ENCODE measurements at regions not wholly inside any gene's neighbourhood (a gene's known extent, or its start where the extent isn't known, plus 50 kb on each side); places are given as distances from the start of the nearest gene placed in this dataset.

DNA sequence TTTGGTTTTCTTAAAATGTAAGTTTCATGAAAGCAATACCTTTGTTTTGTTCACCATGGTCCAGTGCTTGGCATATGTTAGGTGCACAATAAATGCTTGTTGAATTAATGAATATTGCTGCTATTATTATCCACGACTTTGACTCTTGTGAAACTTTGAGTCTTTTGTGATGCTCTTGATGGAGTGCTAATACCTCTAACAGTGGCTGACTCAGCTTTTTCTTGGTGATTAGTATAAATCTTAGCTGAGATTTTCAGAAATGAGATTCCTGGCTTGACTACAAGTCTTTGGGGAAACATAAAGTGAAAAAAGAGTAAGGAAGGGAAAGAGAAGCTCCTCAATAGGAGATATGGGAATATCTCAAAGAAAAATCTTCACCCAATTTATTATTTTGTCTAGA, 375.2 kb upstream of the RPS6KA3 start:
- Histone ChIP-seq H3K79me2 (ENCODE audit: low read length) (no peaks in the 10 kb centered on the region), H3K9me2 (replicated peaks; ENCODE audit: low read length) (no peaks in the 10 kb centered on the region), H3F3A (ENCODE audit: low read length, unreplicated experiment) (no peaks in the 10 kb centered on the region), H3K4me1 (ENCODE audit: insufficient read depth, low read length) (no peaks in the 10 kb centered on the region), H3K36me3 (ENCODE audit: low read depth, low read length) (no peaks in the 10 kb centered on the region), H3K27me3 (ENCODE audit: low read length) (no peaks in the 10 kb centered on the region), H3K4me2 (ENCODE audit: low read length) (no peak overlapping the region), H4K20me1 (ENCODE audit: low read length) (no peaks in the 10 kb centered on the region), H3K9me3 (ENCODE audit: low read length) (no peaks in the 10 kb centered on the region), H3K4me3 (ENCODE audit: low read length) (no peak overlapping the region), H3K9ac (ENCODE audit: low read length) (no peak overlapping the region), H2AFZ (ENCODE audit: low read length) (no peak overlapping the region), H3K27ac (ENCODE audit: low read length) (no peak overlapping the region)
- ChIA-PET CTCF (no interaction called here), POLR2A (ENCODE audit: unreplicated experiment) (no interaction called here)
- BruUV-seq (replicated peaks): no TSS peak
- intact Hi-C loops (cut with micrococcal nuclease): no loop called here
- DNase-seq (no peak), ATAC-seq (no peak)
- TF ChIP-seq, protein P1, sequence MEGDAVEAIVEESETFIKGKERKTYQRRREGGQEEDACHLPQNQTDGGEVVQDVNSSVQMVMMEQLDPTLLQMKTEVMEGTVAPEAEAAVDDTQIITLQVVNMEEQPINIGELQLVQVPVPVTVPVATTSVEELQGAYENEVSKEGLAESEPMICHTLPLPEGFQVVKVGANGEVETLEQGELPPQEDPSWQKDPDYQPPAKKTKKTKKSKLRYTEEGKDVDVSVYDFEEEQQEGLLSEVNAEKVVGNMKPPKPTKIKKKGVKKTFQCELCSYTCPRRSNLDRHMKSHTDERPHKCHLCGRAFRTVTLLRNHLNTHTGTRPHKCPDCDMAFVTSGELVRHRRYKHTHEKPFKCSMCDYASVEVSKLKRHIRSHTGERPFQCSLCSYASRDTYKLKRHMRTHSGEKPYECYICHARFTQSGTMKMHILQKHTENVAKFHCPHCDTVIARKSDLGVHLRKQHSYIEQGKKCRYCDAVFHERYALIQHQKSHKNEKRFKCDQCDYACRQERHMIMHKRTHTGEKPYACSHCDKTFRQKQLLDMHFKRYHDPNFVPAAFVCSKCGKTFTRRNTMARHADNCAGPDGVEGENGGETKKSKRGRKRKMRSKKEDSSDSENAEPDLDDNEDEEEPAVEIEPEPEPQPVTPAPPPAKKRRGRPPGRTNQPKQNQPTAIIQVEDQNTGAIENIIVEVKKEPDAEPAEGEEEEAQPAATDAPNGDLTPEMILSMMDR (conservative IDR thresholded peaks at IDR 0.05; ENCODE audit: low read depth, low read length): no peak
- TF ChIP-seq EZH2 (IDR thresholded peaks at IDR 0.05; ENCODE audit: low read length, unreplicated experiment) (no peak), EZH2phosphoT487 (IDR thresholded peaks at IDR 0.05; ENCODE audit: borderline replicate concordance, low read length) (no peak)

DNA sequence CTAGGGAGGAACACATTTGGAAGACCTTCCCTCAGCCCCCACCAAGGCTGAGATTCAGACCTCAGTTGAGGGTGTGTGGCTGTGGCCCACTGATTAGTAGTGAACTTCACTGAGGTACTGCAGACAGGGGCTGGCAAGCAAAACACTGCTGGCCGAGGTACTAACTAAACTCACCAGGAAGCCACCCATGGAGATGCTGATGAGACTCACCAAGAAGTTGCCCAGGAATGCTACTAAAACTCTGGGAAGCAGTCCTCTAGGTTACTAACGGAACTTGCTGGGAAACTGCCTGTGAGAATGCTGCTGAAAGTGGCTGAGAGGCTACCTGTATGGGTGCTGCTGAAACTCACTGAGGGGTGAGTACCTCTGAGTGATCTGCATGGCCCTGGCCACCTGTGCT, 372.4 kb upstream of the RPS6KA3 start:
- H3K9me3 ChIP-seq (ENCODE audit: low read length): no peaks in the 10 kb centered on the region
- intact Hi-C loops (cut with micrococcal nuclease): no loop called here

DNA sequence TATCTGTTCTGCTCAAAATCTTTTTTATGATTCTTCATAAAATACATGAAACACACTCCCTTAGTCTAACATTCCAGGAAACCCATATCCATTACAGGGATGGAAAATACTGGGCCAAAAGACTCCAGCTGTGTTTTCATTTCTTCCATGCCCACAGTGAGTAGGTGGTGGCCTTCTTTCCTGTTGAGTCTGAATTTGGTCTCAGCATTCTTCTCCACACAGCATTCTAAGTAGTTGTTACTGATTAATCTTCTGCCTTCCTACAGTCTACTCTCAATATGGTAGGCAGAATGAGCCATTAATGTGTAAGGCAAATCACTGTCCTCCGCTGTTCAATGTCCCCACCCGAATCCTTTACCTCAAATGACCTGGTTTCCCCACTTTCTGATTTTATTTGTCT, 370.6 kb upstream of the RPS6KA3 start:
- H3K79me2 ChIP-seq (ENCODE audit: low read length): no peaks in the 10 kb centered on the region
- no peaks in the 10 kb centered on the region for H3K9me3 ChIP-seq (ENCODE audit: low read length)
- ChIA-PET POLR2A (ENCODE audit: unreplicated experiment) (no interaction called here), CTCF (no interaction called here)
- H3K9me2 ChIP-seq (replicated peaks; ENCODE audit: low read length): no peaks in the 10 kb centered on the region
- TF ChIP-seq, protein P1 (conservative IDR thresholded peaks at IDR 0.05; ENCODE audit: low read depth, low read length): no peak
- TF ChIP-seq EZH2 (IDR thresholded peaks at IDR 0.05; ENCODE audit: low read length, unreplicated experiment) (no peak), EZH2phosphoT487 (IDR thresholded peaks at IDR 0.05; ENCODE audit: borderline replicate concordance, low read length) (no peak)
- H3K4me2 ChIP-seq (ENCODE audit: low read length): no peak overlapping the region
- H3K9ac ChIP-seq (ENCODE audit: low read length): no peak overlapping the region
- no peak overlapping the region for H3K4me3 ChIP-seq (ENCODE audit: low read length)
- DNase-seq (no peak), ATAC-seq (no peak)
- no peaks in the 10 kb centered on the region for H3K36me3 ChIP-seq (ENCODE audit: low read depth, low read length)
- intact Hi-C loops (cut with micrococcal nuclease): no loop called here
- H3K27me3 ChIP-seq (ENCODE audit: low read length): no peaks in the 10 kb centered on the region
- H3K4me1 ChIP-seq (ENCODE audit: insufficient read depth, low read length): no peaks in the 10 kb centered on the region
- H2AFZ ChIP-seq (ENCODE audit: low read length): no peak overlapping the region
- H3K27ac ChIP-seq (ENCODE audit: low read length): no peak overlapping the region
- H3F3A ChIP-seq (ENCODE audit: low read length, unreplicated experiment): no peaks in the 10 kb centered on the region
- H4K20me1 ChIP-seq (ENCODE audit: low read length): no peaks in the 10 kb centered on the region
- no TSS peak for BruUV-seq (replicated peaks)

More for the DNA sequence above, 372.4 kb upstream of the RPS6KA3 start:
- ChIA-PET POLR2A (ENCODE audit: unreplicated experiment) (no interaction called here), CTCF (no interaction called here)
- DNase-seq (no peak), ATAC-seq (no peak)
- no peak overlapping the region for H3K27ac ChIP-seq (ENCODE audit: low read length)
- no peaks in the 10 kb centered on the region for H3F3A ChIP-seq (ENCODE audit: low read length, unreplicated experiment)
- H3K27me3 ChIP-seq (ENCODE audit: low read length): no peaks in the 10 kb centered on the region
- H3K4me1 ChIP-seq (ENCODE audit: insufficient read depth, low read length): no peaks in the 10 kb centered on the region
- H3K9ac ChIP-seq (ENCODE audit: low read length): no peak overlapping the region
- no peaks in the 10 kb centered on the region for H3K36me3 ChIP-seq (ENCODE audit: low read depth, low read length)
- H2AFZ ChIP-seq (ENCODE audit: low read length): no peak overlapping the region
- TF ChIP-seq, protein P1 (conservative IDR thresholded peaks at IDR 0.05; ENCODE audit: low read depth, low read length): no peak
- no peak for TF ChIP-seq EZH2phosphoT487 (IDR thresholded peaks at IDR 0.05; ENCODE audit: borderline replicate concordance, low read length)
- TF ChIP-seq EZH2 (IDR thresholded peaks at IDR 0.05; ENCODE audit: low read length, unreplicated experiment): no peak
- no TSS peak for BruUV-seq (replicated peaks)
- no peak overlapping the region for H3K4me2 ChIP-seq (ENCODE audit: low read length)
- no peaks in the 10 kb centered on the region for H4K20me1 ChIP-seq (ENCODE audit: low read length)
- H3K4me3 ChIP-seq (ENCODE audit: low read length): no peak overlapping the region
- H3K79me2 ChIP-seq (ENCODE audit: low read length): no peaks in the 10 kb centered on the region
- no peaks in the 10 kb centered on the region for H3K9me2 ChIP-seq (replicated peaks; ENCODE audit: low read length)

All from PC-3 (cell line).